ENCODE measurements at regions not wholly inside any gene's neighbourhood (a gene's known extent, or its start where the extent isn't known, plus 50 kb on each side); places are given as distances from the start of the nearest gene placed in this dataset.

DNA sequence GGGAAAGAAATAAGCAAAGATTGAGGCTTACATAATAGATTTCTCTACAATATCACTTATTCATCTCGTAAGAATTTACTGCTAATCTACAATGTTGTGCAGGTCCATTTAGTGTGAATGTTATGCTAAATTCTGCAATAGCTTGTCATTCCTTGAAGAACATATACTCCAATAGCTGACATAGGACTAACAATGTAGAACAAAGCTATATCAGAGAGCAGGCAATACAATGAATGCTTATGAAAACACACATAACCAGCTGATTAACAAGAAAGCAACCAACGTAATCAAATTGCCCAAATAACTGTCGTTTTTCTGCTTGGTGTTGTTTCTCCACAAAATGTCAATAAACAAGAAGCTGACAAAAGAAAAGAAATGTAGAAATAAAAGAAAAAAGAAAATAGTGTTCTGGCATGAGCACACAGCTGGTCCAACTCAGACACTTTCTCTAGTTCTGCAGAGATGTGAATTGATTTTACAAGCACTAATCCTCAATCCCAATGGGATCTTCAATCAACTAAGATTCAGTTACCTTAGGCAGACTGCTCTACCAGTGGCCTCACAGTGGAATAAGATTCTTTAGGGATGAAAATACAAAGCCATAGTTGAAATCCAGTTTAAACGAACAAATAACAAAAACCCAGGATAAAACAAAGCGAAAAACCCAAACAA, 1024.7 kb upstream of the PIK3C3 start:
- DNase-seq, result no peak

DNA sequence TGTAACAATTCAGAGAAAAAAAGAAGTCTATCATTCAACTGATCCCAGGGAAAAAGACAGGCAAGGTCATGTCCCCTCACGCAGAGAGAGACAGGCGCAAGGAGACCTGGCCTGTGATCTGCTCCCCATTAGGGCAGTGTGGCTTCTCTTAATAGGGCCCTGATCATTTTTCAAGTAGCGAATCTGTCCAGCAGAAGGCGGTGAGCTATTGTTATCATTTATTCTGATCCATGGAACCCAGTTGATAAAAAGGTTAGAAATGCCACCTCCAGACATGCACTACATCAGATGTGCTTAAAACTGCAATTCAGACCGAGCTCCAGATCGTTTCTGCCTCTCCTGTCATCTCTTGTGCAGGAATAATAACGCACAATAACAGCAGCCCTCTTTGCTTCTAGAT, 1025.6 kb upstream of the PIK3C3 start:
- DNase-seq, result no peak

DNA sequence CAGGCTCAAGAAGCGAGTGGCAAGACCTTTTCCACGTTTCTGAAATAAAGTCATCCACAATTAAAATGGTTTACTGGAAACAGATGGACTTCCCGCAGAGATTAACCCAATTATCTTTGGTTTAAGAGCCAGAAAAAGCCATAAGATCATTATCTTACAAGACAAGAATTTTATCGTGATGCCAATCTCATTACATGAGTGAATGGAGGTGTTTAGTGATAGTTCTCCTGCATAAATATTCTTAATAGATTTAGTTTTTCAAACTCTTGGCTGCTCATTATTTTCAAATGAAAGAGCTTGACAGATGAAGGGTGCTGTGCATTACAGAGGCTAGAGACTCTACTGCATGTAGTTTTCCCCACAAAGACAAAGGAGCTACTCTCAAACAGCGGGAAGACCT, 1028.4 kb upstream of the PIK3C3 start:
- DNase-seq, result no peak

DNA sequence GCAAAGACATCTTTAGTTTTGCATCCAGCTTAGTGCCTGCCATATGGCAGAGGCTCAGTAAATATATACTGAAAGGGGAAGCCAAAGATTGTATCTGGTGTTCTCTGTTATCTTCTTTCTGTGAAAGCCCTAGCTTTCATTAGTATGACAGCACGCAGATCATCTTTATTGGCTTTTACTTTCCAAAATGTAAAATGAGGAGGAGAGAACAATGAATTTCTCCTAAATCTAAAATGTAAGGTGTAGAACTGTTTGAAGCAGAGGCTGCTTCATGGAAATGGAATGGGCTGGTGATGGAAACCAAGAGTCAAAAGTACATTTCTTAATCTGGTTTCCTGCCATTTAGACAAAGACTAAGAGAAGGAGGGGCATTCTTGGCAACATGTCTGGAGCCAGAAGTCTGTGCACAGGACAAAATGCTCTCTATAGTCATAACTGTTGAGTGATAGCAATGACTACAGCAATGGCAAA, 1029.9 kb upstream of the PIK3C3 start:
- DNase-seq, result no peak

DNA sequence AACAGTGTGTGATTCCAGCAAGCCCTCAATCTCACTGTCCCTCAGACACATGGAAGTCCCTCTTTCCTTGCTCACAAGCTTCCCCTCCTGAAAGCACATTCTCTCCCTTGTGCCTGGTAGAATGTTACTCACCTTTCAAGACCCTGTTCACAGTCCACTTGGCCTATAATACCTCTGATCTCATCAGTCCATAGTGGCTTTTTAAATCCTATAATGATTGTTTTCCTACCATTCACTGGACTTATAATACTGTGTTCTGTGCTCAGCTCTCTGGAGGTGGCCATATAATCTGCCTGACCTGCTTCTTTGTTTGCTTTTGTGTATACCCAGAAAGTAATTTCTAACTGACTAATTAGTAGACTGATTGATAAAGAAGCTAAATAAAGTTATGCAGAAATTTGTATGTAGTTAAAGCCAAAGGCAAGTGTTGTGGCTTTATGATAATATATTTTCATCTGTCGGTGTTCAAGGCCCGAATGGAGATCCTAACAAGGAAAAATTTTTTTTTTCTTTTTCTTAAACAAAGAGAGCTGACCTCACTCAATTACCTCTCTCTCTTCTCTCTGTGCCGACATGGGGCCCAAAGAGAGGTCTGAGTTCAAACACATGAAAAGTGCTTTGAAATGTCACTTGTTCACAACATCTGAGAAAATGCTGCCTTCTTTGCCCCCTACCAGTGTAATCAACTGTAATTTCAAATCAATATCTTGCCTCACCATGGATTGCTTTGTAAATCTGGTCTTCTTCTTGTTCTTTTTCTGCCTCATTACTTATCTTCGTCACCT, 1033.0 kb upstream of the PIK3C3 start:
- DNase-seq, result no peak

DNA sequence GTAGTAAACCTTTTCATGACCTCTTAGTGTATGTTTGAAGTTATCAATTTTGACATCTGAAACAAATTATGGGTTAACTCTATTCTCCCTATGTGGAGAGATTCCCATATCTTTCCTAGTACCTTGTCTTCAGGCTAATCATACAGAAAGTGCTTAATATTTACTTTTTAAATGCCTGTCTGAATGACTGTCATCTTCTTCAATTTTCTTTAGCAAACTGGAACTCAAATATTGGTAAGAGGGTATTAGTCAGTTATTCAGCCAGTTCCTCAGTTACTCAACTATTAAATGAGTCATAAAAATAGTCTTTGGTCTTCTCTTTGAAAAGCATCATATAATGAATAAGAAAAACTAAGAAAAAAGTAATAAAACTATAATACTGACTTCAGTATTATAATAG, 1038.0 kb upstream of the PIK3C3 start:
- DNase-seq, result no peak

DNA sequence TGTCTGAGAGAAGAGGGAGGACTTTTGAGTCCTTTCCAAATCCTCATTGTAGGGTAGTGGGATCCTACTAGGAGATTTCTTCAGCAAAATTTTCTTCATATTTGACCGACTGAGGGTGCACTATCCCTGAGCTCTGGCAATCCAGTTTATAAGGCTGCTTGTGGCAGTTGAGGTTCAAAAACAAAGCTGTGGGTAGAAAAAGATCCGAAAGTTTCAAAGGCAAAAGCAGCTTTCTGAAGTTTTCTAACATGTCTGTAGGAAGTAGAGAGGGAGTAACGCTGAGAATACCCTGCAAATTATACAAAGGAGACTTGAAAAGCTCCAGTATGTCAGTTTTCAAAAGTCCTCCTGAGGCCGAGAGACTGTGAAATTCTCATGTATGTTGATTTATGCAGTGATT, 1039.3 kb upstream of the PIK3C3 start:
- no peak for DNase-seq

DNA sequence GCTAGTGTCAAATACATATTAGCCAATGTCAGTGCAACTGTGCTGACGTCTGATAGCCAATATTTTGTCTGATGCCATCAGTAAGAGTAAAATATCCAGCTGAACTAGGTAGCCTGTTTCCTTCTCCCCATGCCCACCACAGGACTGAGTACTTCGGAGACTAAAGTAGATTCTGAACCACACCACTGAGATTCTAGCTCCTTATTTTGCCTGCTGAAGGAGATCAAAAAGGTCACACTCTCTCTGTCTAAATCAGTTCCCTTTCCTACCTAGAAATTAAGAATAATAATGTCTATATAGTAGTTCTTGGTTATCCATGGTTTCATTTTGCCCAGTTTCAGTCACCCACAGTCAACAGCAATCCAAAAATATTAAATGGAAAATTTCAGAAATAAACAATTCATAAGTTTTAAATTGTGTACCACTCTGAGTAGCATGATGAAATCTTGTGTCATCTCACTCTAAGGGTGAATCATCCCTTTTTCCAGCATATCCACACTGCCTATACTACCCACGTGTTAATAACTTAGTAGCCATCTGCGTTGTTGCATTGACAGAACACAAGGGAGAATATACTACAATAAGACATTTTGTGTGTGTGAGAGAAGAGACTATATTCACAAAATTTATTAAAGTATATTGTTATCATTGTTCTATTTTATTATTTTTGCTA, 1043.3 kb upstream of the PIK3C3 start:
- no peak for DNase-seq

DNA sequence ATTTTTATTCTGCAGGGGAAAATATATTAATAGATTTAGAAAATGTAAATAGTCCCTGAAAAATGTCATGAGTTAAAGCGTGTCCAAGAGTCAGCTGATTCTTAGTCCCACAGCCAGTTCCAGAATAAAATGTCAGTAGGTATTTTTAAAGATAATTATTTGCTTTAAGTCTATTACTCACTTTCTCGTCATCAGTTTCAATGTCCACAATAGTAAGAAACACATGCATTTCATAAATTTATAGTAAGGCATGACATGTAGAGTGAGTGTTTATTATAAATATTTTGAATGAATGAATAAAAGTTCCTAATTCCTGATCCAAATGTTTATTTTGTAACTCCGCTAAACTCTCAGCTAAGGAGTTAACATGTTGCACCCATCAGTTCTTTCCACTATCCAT, 1044.0 kb upstream of the PIK3C3 start:
- no peak for DNase-seq

DNA sequence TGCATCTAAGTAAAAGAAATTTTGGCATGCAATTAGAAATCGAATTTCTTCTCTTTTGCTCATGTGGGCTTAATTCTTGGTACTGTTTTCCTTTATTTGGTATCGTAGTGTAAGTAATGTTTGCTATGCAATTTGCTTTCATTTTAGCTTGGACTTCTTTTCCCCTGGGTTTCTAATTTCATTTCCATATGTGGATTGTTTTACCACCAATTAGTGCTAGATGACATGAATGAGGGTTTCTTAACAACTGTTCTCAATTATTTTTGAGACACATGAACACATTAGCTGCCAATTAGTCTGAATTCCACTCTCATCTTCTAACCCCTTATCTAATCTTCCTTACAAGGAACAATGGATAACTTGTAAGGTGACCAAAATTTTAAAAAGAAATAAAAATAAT, 1047.2 kb upstream of the PIK3C3 start:
- DNase-seq, result no peak

DNA sequence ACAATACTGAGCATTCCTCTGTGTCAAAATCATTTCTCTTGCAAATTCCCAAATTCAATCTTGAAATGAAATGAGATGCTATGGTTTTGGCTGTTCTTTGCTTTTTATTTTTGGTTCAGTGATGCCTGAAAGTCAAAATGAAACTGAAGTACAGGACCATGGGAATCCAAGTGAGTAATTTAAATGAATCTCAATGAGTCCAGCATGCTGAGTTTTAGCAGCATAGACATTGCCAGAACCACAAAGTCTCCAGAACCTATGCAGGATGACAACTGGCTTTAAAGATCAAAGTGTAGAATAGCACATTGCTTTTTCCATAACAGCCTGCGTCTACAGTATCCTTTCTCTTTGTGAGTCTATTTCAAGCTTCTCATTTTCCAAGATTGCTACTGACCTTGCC, 1050.7 kb upstream of the PIK3C3 start:
- DNase-seq, result no peak

DNA sequence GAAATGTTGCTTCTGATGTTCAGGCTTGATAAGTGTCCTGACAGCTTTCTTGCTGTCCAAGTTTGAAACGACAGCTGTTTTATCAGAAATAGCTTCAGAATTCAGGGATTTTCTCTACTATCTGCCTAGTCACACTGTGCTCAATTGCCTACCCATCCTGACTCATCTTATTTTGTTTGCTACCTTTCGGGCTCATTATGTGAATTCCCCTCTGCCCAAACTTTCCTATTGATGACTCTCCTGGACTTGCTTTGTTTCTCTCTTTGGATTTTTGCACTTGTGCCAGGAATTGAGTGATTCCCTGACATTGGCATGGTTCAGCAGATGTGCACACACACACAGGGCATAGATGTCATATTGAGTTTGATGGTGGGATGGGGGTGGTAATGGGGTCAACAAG, 1052.6 kb upstream of the PIK3C3 start:
- DNase-seq, result no peak

DNA sequence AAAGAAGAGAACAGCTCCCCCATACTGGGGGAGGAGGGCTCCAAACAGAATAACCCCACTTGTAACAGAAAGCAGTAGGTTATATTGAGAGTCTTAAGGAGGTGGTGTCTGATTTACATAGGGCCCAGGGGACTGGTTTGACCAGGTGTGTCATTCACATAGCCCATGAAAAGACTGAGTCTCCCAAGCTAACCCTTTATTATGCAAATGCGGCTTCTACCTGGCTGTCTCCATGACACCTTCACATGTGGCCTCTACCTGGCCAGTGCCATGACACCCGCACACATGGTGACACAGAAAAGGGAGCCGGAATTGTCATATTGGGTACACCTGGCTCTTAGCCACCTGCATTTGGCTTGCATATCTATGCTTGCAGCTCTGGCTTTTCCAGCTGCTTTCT, 1057.2 kb upstream of the PIK3C3 start:
- DNase-seq, result no peak

DNA sequence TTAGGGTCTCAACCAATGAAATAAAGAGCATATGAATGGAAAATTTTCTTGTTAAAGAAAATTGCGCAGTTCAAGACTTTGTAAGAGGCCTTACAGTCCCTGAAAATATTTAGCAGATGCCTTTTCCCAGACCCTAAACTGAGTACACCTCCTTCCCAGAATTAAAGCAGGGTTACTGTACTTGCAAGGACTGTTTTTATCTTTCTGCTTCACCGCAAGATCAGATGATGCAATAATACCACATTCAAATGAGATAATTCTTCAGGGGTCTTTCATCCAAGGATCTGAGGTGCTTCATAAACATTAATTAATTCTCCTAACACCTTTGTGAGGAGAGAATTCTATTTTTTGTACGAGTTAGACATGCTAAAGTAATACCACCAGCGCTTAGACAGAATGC, 1071.8 kb upstream of the PIK3C3 start:
- no peak for DNase-seq

DNA sequence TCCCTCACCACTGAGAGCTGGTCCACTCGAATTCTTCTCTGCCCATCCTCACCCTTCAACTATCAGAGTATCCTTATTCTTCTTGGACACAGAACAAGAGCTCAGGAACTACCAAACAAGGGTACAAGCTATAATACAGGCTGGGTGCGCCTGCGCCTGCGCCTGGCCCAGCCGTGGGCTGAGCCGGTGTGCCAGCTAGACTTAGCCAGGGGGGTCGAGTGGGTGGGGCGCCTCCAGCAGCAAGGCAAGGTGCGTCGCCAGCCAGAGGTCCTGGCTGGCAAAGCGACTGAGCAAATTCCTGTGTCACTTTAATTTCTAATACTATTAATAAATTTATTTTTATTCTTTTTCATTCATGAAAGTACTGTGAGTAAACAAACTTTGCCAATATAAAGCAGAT, 1072.6 kb upstream of the PIK3C3 start:
- no peak for DNase-seq

DNA sequence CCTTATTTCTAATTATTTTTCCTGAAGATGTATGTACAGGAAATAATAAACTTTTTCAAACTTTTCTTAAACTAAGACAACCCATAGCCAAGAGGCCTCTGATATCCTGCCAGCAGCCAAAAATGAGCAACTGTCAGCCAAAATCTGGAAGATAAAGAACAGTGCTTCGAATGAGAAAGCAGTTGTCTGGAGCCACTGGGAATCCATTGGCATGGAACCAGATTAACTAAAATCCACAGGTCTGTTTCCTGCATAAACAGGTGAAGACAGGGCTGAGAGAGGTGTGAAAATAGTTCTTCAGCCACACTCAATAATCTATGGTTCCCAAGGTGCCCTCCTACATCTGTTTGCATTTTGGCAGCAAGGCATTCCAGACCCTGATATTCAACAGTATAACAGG, 1076.7 kb upstream of the PIK3C3 start:
- DNase-seq, result no peak

DNA sequence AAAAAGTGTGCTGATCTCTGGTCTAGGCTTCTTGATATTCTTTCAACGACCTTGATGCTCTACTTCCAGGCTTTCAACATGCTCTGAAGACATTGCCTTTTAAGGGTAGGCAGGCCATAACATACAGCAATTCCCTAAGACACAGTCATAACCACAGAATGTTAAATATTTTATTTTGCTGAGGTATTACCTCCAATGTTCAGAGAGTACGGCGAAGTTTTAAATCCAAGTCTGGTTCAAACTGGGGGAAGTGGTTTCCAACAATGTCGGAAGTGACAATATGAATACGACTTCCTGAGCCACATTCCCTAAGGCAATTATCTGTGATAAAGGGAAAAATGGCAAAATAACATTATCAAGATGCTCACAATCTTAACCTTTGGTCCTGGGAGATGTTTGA, 1077.9 kb upstream of the PIK3C3 start:
- no peak for DNase-seq

DNA sequence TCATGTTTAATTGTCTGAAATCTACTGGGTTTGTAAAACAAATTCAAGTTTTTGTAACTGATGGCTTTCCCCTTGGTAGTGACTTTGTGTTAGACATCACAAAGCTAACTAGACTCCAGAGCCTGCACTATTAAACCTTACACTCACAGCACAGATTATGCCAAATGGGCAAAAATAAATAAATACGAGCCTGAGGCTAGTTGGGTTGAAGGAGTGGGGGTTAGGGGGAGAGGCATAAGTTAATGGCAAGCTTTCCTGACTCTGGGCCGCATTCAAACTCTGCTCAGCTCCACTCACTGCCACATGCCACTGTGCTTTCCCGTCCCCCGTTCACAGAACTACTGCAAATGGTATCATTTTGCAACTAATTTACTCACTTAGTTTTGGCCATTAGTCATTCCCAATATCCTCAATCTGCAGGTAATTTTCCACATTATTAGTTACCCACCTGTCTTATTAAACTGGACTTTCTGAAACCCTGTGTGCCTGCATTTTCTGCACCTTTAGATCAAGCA, 1079.9 kb upstream of the PIK3C3 start:
- DNase-seq, result no peak

DNA sequence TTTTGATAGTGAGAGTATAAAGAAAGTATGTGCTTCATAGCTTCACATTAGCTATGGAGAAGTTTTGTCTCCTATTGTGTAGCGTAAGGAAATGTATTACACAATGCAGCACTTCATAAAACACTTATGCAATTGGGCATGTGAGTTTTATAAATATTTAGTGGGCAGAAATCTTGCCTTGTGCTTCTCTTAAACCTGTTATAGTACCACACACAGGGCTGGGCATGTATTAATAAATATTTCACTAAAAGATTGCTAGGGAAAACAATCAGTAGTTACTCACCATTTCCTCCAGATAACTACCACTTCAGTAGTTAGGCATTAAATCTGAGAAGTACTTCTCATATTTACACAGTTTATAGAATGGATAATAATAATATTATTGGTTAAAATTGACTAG, 1080.8 kb upstream of the PIK3C3 start:
- no peak for DNase-seq

DNA sequence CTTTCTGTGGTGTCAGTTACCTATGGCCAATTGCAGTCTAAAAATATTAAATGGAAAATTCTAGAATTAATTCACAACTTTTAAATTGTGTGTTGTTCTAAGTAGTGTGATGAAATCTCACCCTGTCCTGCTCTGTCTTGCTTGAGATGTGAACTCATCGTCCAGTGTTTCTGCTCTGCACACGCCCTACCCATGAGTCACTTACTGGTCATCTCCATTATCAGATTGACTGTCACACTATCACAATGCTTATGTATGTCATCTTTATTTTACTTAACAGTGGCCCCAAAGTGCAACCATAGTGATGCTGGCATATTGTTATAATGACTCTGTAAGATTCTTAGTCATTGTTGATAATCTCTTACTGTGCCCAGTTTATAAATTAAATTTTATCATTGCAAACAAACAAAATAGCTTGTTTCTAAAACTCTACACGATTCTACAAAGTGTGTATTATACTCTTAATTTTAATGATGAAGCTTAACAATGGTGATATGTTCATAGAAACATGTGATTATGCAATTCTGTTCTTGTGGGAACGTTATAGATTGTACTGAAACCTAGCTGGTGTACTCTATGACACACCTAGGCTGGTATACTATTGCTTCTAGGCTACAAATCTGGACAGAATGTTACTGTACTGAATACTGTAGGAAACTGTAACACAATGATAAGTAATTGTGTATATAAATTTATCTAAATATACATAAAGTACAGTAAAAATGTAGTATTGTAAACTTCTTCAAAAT, 1086.8 kb upstream of the PIK3C3 start:
- no peak for DNase-seq

DNA sequence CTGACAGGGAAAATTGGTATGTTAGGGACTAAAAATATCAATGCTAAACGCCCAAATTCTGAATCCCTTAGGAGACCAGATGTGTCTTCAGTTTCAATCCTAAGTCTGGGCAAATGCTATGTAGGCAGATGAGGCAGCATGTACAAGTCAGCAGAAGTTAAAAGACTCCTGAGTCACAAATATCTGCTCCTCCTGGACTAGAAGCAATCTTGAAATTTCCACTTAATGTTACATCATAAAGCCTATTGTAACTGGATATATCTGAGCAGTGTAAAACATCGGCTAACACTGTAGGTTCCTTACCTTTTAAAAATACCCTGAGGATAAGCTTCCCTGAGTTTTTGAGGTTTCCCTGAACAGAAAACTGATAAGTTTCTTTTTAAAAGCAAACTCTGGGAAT, 1087.6 kb upstream of the PIK3C3 start:
- no peak for DNase-seq

DNA sequence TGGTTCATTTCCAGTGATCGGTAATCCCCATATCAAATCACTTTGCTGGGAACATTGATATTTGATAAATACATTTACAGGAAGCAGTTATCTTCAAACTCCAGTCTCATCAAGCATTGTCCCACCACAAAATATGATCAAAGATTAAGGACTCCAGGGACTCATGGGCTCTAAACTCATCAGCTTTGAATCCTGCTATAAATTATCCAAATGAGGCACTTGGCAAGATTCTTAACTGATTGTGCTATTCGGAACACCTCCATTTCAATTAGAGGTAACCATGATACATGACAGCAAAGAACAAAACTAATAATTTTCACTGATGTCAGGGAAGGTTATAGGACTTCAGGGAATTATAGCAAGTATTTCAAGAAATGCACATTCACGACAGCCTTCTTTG, 1088.1 kb upstream of the PIK3C3 start:
- no peak for DNase-seq

DNA sequence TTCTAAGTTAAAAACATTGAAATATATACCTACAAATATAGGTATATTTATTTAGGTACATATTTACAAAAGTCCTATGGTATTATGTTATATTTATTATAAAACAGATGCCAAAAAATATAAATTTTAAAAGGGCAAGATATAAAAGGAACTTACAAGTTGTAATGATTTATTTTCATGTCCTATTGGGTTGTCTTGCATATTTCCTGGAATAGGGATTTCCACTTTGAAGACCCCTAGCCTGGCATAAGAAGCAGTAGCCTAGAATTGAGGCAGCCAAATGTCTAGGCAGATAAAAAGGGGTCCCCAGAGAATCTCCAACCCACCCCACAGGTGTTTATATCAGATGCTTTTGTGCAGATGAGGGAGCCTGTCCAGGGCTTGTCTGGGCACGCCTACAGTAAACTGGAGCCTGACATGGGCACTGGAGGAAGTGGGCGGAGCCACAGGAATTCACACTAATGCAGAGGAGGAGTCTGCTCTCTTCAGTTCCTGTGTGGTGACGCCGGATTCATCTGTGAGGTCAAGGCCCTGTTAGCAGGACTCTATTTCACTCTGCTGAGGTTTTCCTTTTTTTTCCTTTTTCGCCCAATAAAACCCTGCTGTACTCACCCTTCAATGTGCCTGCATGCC, 1088.9 kb upstream of the PIK3C3 start:
- no peak for DNase-seq
